ENCODE measurements at regions not wholly inside any gene's neighbourhood (a gene's known extent, or its start where the extent isn't known, plus 50 kb on each side); places are given as distances from the start of the nearest gene placed in this dataset.
A peak's percentile ranks its signal among the peaks of the same experiment; 100 is the strongest.

- no peak overlapping the region for H2AFZ ChIP-seq (ENCODE audit: low read length)
These were observed 83.6 kb upstream of the PPARA start for GRCh38 chr22:46066691-46067090.

GRCh38 chr22:46067159-46068111, 82.9 kb upstream of the PPARA start:
- Histone ChIP-seq H3K36me3 (ENCODE audit: insufficient read depth, low read length) (peaks cover 1% of the 10 kb centered on the region), H3K79me2 (ENCODE audit: insufficient read depth, low read length) (peaks cover 89% of the 10 kb centered on the region), H3K4me3 (ENCODE audit: insufficient read depth, low read length) (peak overlapping the region; percentile 77), H4K20me1 (ENCODE audit: insufficient read depth, low read length) (peaks cover 4% of the 10 kb centered on the region), H3K4me2 (ENCODE audit: insufficient read depth, low read length) (peak overlapping the region; percentile 100), H3K27me3 (ENCODE audit: insufficient read depth, low read length) (no peaks in the 10 kb centered on the region), H2AFZ (ENCODE audit: low read length) (no peak overlapping the region), H3K4me1 (ENCODE audit: insufficient read depth, low read length) (peaks cover 65% of the 10 kb centered on the region), H3K9me3 (ENCODE audit: low read depth, low read length) (no peaks in the 10 kb centered on the region), H3K27ac (ENCODE audit: low read depth, low read length) (peak overlapping the region; percentile 97)
- TF ChIP-seq CTCF (IDR thresholded peaks at IDR 0.05; ENCODE audit: extremely low read depth, low read depth, low read length), result no peak
- DNase-seq (ENCODE audit: insufficient read length, low spot score, missing footprints), result no peak

More at GRCh38 chr22:46066691-46067090, 83.6 kb upstream of the PPARA start:
- Histone ChIP-seq H3K36me3 (ENCODE audit: insufficient read depth, low read length) (no peaks in the 10 kb centered on the region), H3K4me2 (ENCODE audit: insufficient read depth, low read length) (peak overlapping the region; percentile 100), H3K4me3 (ENCODE audit: insufficient read depth, low read length) (peak overlapping the region; percentile 77), H4K20me1 (ENCODE audit: insufficient read depth, low read length) (no peaks in the 10 kb centered on the region), H3K9me3 (ENCODE audit: low read depth, low read length) (no peaks in the 10 kb centered on the region), H3K79me2 (ENCODE audit: insufficient read depth, low read length) (peaks cover 91% of the 10 kb centered on the region), H3K27me3 (ENCODE audit: insufficient read depth, low read length) (no peaks in the 10 kb centered on the region), H3K4me1 (ENCODE audit: insufficient read depth, low read length) (peaks cover 70% of the 10 kb centered on the region), H3K27ac (ENCODE audit: low read depth, low read length) (peak overlapping the region; percentile 97)
- no peak for TF ChIP-seq CTCF (IDR thresholded peaks at IDR 0.05; ENCODE audit: extremely low read depth, low read depth, low read length)
- DNase-seq (ENCODE audit: insufficient read length, low spot score, missing footprints), result no peak

GRCh38 chr22:46068181-46068592, 82.1 kb upstream of the PPARA start:
- H3K4me1 ChIP-seq (ENCODE audit: insufficient read depth, low read length), result peaks cover 58% of the 10 kb centered on the region
- H3K79me2 ChIP-seq (ENCODE audit: insufficient read depth, low read length), result peaks cover 89% of the 10 kb centered on the region
- H3K4me3 ChIP-seq (ENCODE audit: insufficient read depth, low read length), result peak overlapping the region; percentile 77

More at GRCh38 chr22:46068181-46068592, 82.1 kb upstream of the PPARA start:
- no peaks in the 10 kb centered on the region for H3K9me3 ChIP-seq (ENCODE audit: low read depth, low read length)
- H3K27me3 ChIP-seq (ENCODE audit: insufficient read depth, low read length), result no peaks in the 10 kb centered on the region
- H3K36me3 ChIP-seq (ENCODE audit: insufficient read depth, low read length), result peaks cover 9% of the 10 kb centered on the region
- peak overlapping the region; percentile 100 for H3K4me2 ChIP-seq (ENCODE audit: insufficient read depth, low read length)
- no peak overlapping the region for H2AFZ ChIP-seq (ENCODE audit: low read length)
- no peak for TF ChIP-seq CTCF (IDR thresholded peaks at IDR 0.05; ENCODE audit: extremely low read depth, low read depth, low read length)
- H4K20me1 ChIP-seq (ENCODE audit: insufficient read depth, low read length), result peaks cover 10% of the 10 kb centered on the region
- H3K27ac ChIP-seq (ENCODE audit: low read depth, low read length), result peak overlapping the region; percentile 97
- DNase-seq (ENCODE audit: insufficient read length, low spot score, missing footprints), result no peak

All from osteoblast (primary cell).